ENCODE measurements at regions not wholly inside any gene's neighbourhood (a gene's known extent, or its start where the extent isn't known, plus 50 kb on each side); places are given as distances from the start of the nearest gene placed in this dataset.

GRCh38 chr20:60947819-60948218 is 304.2 kb upstream of the CDH4 start:
- DNase-seq (ENCODE audit: low spot score) = no peak

- DNase-seq (ENCODE audit: low spot score) = no peak
These were observed 303.8 kb upstream of the CDH4 start for GRCh38 chr20:60948224-60948623.

GRCh38 chr20:60950561-60950960 is 301.5 kb upstream of the CDH4 start:
- no peak for DNase-seq (ENCODE audit: low spot score)

- DNase-seq (ENCODE audit: low spot score) = no peak
These were observed 301.1 kb upstream of the CDH4 start for GRCh38 chr20:60950974-60951373.

GRCh38 chr20:60952861-60953260 is 299.2 kb upstream of the CDH4 start:
- no peak for DNase-seq (ENCODE audit: low spot score)

- DNase-seq (ENCODE audit: low spot score) = no peak
These were observed 298.7 kb upstream of the CDH4 start for GRCh38 chr20:60953321-60953720.

GRCh38 chr20:60955706-60956105 is 296.4 kb upstream of the CDH4 start:
- no peak for DNase-seq (ENCODE audit: low spot score)

GRCh38 chr20:60956194-60956593 is 295.9 kb upstream of the CDH4 start:
- no peak for DNase-seq (ENCODE audit: low spot score)

GRCh38 chr20:60957621-60958020 is 294.4 kb upstream of the CDH4 start:
- DNase-seq (ENCODE audit: low spot score) = no peak

- no peak for DNase-seq (ENCODE audit: low spot score)
These were observed 292.1 kb upstream of the CDH4 start for GRCh38 chr20:60959971-60960370.

GRCh38 chr20:60960500-60960899 is 291.6 kb upstream of the CDH4 start:
- DNase-seq (ENCODE audit: low spot score) = no peak

GRCh38 chr20:60961551-60961950 is 290.5 kb upstream of the CDH4 start:
- DNase-seq (ENCODE audit: low spot score) = no peak

GRCh38 chr20:60962367-60963045 is 289.6 kb upstream of the CDH4 start:
- no peak for DNase-seq (ENCODE audit: low spot score)

GRCh38 chr20:60963146-60963545 is 288.9 kb upstream of the CDH4 start:
- DNase-seq (ENCODE audit: low spot score) = no peak

- DNase-seq (ENCODE audit: low spot score) = no peak
These were observed 287.1 kb upstream of the CDH4 start for GRCh38 chr20:60964911-60965310.

- no peak for DNase-seq (ENCODE audit: low spot score)
These were observed 286.0 kb upstream of the CDH4 start for GRCh38 chr20:60966031-60966430.

- DNase-seq (ENCODE audit: low spot score) = no peak
These were observed 285.3 kb upstream of the CDH4 start for GRCh38 chr20:60966766-60967165.

GRCh38 chr20:60967431-60968316 is 284.4 kb upstream of the CDH4 start:
- DNase-seq (ENCODE audit: low spot score) = no peak

- DNase-seq (ENCODE audit: low spot score) = no peak
These were observed 283.0 kb upstream of the CDH4 start for GRCh38 chr20:60968853-60969720.

- no peak for DNase-seq (ENCODE audit: low spot score)
These were observed 281.5 kb upstream of the CDH4 start for GRCh38 chr20:60970601-60971000.

- DNase-seq (ENCODE audit: low spot score) = no peak
These were observed 278.0 kb upstream of the CDH4 start for GRCh38 chr20:60974022-60974421.

GRCh38 chr20:60974441-60974945 is 277.6 kb upstream of the CDH4 start:
- no peak for DNase-seq (ENCODE audit: low spot score)

All from SK-N-DZ (cell line).